ENCODE measurements at regions not wholly inside any gene's neighbourhood (a gene's known extent, or its start where the extent isn't known, plus 50 kb on each side); places are given as distances from the start of the nearest gene placed in this dataset.

GRCh38 chr7:16347827-16348192, 73.5 kb downstream of the CRPPA start:
- no peak for TF ChIP-seq CTCF (IDR thresholded peaks at IDR 0.05; ENCODE audit: insufficient read depth, low read depth, low read length)
- TF ChIP-seq EZH2 (IDR thresholded peaks at IDR 0.05; ENCODE audit: insufficient read depth, low read length) = no peak

All from astrocyte (in vitro differentiated cells and primary cell).